ENCODE measurements at regions not wholly inside any gene's neighbourhood (a gene's known extent, or its start where the extent isn't known, plus 50 kb on each side); places are given as distances from the start of the nearest gene placed in this dataset.
"Not testable (repeated sequence)": the region's sequence is repeated elsewhere in the genome, so short reads cannot be mapped to it uniquely, and the experiment has no call there.

GRCh38 chr1:213680677-213681325, 307.0 kb upstream of the PROX1 start:
- DNase-seq (ENCODE audit: low spot score): no peak

- no peak for DNase-seq (ENCODE audit: low spot score)
Observed at GRCh38 chr1:213681788-213682340, 305.9 kb upstream of the PROX1 start.

GRCh38 chr1:213683529-213683928, 304.2 kb upstream of the PROX1 start:
- DNase-seq (ENCODE audit: low spot score): no peak

GRCh38 chr1:213684454-213684853, 303.3 kb upstream of the PROX1 start:
- DNase-seq (ENCODE audit: low spot score): no peak

GRCh38 chr1:213685992-213686582, 301.7 kb upstream of the PROX1 start:
- no peak for DNase-seq (ENCODE audit: low spot score)

GRCh38 chr1:213686983-213687382, 300.8 kb upstream of the PROX1 start:
- no peak for DNase-seq (ENCODE audit: low spot score)

GRCh38 chr1:213687832-213688231, 299.9 kb upstream of the PROX1 start:
- no peak for DNase-seq (ENCODE audit: low spot score)

- DNase-seq (ENCODE audit: low spot score): no peak
Observed at GRCh38 chr1:213688655-213689054, 299.1 kb upstream of the PROX1 start.

- DNase-seq (ENCODE audit: low spot score): no peak
Observed at GRCh38 chr1:213689260-213689659, 298.5 kb upstream of the PROX1 start.

GRCh38 chr1:213690341-213690917, 297.3 kb upstream of the PROX1 start:
- no peak for DNase-seq (ENCODE audit: low spot score)

- no peak for DNase-seq (ENCODE audit: low spot score)
Observed at GRCh38 chr1:213692321-213692720, 295.5 kb upstream of the PROX1 start.

- DNase-seq (ENCODE audit: low spot score): no peak
Observed at GRCh38 chr1:213693864-213694263, 293.9 kb upstream of the PROX1 start.

- DNase-seq (ENCODE audit: low spot score): no peak
Observed at GRCh38 chr1:213697192-213697802, 290.5 kb upstream of the PROX1 start.

- DNase-seq (ENCODE audit: low spot score): no peak
Observed at GRCh38 chr1:213698092-213698702, 289.6 kb upstream of the PROX1 start.

- DNase-seq (ENCODE audit: low spot score): no peak
Observed at GRCh38 chr1:213702703-213703102, 285.1 kb upstream of the PROX1 start.

GRCh38 chr1:213704941-213705340, 282.8 kb upstream of the PROX1 start:
- DNase-seq (ENCODE audit: low spot score): no peak

- DNase-seq (ENCODE audit: low spot score): not testable (repeated sequence)
Observed at GRCh38 chr1:213711833-213712490, 275.8 kb upstream of the PROX1 start.

- no peak for DNase-seq (ENCODE audit: low spot score)
Observed at GRCh38 chr1:213714645-213715044, 273.1 kb upstream of the PROX1 start.

GRCh38 chr1:213715182-213715581, 272.6 kb upstream of the PROX1 start:
- DNase-seq (ENCODE audit: low spot score): no peak

- DNase-seq (ENCODE audit: low spot score): no peak
Observed at GRCh38 chr1:213719462-213719861, 268.3 kb upstream of the PROX1 start.

GRCh38 chr1:213720032-213720431, 267.7 kb upstream of the PROX1 start:
- no peak for DNase-seq (ENCODE audit: low spot score)

GRCh38 chr1:213723187-213723586, 264.6 kb upstream of the PROX1 start:
- no peak for DNase-seq (ENCODE audit: low spot score)
